Neuron (in vitro differentiated cells): ENCODE measurements at regions not wholly inside any gene's neighbourhood (a gene's known extent, or its start where the extent isn't known, plus 50 kb on each side); places are given as distances from the start of the nearest gene placed in this dataset.

Experiments used
- H2AFZ ChIP-seq: one replicate; pipeline ENCODE4 v1.6.1; 2013; ENCODE audit warnings: low read depth, mild to moderate bottlenecking, inconsistent platforms, low read length, moderate library complexity
- H3K27me3 ChIP-seq: one replicate; pipeline ENCODE4 v1.6.1; 2013; ENCODE audit warnings: low read length; ENCODE audit not compliant: insufficient read depth
- H3K36me3 ChIP-seq: one replicate; pipeline ENCODE4 v1.6.1; 2013; ENCODE audit warnings: low read length; ENCODE audit not compliant: insufficient read depth
- H3K4me1 ChIP-seq: one replicate; pipeline ENCODE4 v1.6.1; 2013; ENCODE audit warnings: low read length; ENCODE audit not compliant: insufficient read depth
- H3K4me3 ChIP-seq: 2 replicates; pipeline ENCODE4 v1.5.1; 2013; ENCODE audit warnings: mild to moderate bottlenecking, low read length, moderate library complexity
- H3K9me3 ChIP-seq: one replicate; pipeline ENCODE4 v1.6.1; 2013; ENCODE audit warnings: low read length

DNA sequence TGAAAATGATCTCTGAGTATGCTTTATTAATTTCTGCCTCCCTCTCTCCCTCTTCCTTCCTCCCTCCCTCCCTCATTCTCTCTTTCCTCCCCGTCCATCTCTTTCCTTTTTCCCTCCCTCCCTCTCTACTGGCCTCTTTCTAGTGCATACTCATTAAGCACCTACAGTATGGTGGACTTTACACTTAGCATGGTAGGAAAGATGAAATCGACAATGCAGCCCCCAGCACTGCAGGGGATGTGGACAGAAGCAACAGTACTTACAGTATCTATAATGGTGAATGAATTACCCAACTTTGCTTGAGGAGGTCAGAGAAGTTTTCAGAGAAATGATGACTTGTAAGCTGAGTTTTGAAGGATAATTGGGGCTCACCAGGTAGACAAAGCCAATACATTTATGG lies 143.8 kb upstream of the RPS6KA3 start:
- Histone ChIP-seq H3K4me1 (no peaks in the 10 kb centered on the region), H3K9me3 (no peaks in the 10 kb centered on the region), H3K27me3 (peaks cover 4% of the 10 kb centered on the region), H3K36me3 (no peaks in the 10 kb centered on the region), H2AFZ (no peak overlapping the region), H3K4me3 (no peak overlapping the region)

DNA sequence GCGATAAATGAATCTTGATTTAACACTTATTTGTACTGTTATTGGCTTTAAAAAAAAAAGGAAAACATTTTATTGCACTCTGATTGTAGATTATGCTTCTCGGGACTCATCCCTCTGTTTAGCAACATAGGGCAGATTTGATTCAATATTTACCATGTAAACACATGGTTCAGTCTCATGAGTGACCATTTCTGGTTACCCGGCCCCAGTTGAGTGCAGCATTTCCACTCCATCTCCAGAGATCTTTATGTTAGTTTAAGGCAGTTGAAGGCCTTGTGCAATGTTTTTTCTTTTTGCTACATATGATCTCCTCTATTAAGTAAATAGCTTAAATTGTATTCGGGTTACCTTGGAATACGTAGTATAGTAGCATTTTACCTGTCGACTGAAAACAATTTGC lies 143.3 kb upstream of the RPS6KA3 start:
- Histone ChIP-seq H3K36me3 (no peaks in the 10 kb centered on the region), H3K4me3 (no peak overlapping the region), H3K9me3 (no peaks in the 10 kb centered on the region), H2AFZ (no peak overlapping the region), H3K27me3 (peaks cover 4% of the 10 kb centered on the region), H3K4me1 (no peaks in the 10 kb centered on the region)

DNA sequence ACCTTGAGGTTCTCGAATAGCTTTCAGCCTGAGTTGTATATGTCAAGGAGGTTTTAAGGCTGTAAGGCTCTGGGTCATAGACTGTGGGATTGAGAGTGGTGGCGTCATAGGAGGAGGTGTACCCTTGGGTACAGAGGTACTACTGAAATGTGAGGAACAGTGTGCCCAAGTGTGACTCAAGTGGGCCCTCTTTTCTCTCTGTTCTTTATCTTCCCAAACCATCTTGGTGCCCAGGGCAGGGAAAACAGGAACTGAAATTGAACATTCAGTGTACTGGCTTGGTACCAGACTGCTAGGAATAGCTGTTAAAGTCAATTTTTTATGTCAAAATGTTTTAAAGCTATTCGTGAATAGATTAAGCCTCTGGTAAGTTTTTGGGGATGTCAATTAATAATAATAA lies 136.2 kb upstream of the RPS6KA3 start:
- H3K9me3 ChIP-seq, result no peaks in the 10 kb centered on the region
- no peaks in the 10 kb centered on the region for H3K4me1 ChIP-seq
- H3K27me3 ChIP-seq, result no peaks in the 10 kb centered on the region
- no peak overlapping the region for H3K4me3 ChIP-seq
- no peaks in the 10 kb centered on the region for H3K36me3 ChIP-seq
- no peak overlapping the region for H2AFZ ChIP-seq

DNA sequence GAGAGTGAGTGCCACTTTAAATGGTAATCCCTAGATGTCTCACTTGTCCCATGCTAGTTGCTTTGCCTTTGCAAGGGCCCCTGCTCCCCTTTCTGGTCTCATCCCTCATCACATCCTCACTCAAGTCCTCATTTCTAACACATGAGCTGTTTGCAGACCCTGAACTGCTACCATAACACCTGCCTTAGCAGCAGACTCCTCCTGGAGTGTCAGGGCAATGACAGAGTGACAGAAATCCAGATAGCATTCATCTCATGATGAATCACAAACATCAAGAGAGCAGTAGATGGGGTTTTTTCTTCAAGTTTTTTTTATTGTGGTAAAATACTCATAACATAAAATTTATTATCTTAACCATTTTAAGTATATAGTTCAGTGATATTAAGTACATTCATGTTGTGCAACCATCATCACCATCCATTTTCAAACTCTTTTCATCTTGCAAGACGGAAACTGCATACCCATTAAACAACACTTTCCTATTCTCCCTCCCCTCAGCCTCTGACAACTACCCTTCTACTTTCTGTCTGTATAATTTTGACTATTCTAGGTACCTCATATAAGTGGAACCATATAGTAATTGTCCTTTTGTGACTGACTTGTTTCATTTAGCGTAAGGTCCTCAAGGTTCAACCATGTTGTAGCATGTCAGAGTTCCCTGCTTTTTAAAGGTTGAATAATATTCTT lies 133.2 kb upstream of the RPS6KA3 start:
- no peaks in the 10 kb centered on the region for H3K4me1 ChIP-seq

DNA sequence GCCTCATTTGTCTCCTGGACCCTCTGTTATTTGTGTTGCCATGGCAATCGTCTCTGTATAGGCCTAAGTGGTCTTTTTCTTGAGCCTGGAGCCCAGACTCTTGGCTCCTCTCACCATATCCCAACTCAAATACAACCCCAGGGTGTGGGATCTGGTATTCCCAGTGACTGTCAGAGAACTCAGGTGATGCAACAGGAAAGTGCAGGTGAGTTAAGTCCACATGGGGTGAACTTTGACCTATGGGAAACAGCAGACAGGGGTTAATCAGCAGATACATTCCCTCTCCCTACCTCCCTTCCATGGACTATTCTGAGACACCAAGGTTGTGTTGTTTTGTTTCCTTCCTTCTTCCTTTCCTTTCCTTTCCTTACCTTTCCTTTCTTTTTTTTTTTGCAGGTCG lies 130.9 kb upstream of the RPS6KA3 start:
- Histone ChIP-seq H3K27me3 (peaks cover 3% of the 10 kb centered on the region), H3K36me3 (no peaks in the 10 kb centered on the region), H2AFZ (no peak overlapping the region), H3K4me1 (no peaks in the 10 kb centered on the region), H3K4me3 (no peak overlapping the region), H3K9me3 (no peaks in the 10 kb centered on the region)

More for the DNA sequence above, 133.2 kb upstream of the RPS6KA3 start:
- Histone ChIP-seq H3K4me3 (no peak overlapping the region), H2AFZ (no peak overlapping the region), H3K9me3 (no peaks in the 10 kb centered on the region), H3K36me3 (no peaks in the 10 kb centered on the region), H3K27me3 (peaks cover 2% of the 10 kb centered on the region)

DNA sequence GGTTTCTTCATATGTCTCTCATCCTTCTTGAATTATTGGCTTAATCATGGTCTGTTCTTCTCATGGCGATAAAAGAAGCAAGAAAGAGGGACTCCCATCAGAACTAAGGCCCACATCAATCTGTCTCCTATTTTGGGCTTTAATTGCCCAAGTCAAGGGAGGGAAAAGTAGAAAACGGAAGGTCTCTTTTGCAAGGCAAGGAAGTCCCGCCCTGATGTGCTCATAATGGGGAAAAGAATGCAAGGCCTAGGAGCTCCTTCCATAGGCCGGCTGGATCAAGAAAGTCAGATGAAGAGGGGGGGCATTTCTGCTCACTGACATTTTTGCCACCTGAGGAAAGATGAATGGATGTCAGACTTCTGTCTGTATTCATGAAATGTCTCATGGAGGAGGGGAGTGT lies 127.7 kb upstream of the RPS6KA3 start:
- no peaks in the 10 kb centered on the region for H3K9me3 ChIP-seq
- H3K27me3 ChIP-seq, result peaks cover 3% of the 10 kb centered on the region
- no peak overlapping the region for H3K4me3 ChIP-seq
- H3K36me3 ChIP-seq, result no peaks in the 10 kb centered on the region
- H3K4me1 ChIP-seq, result no peaks in the 10 kb centered on the region
- no peak overlapping the region for H2AFZ ChIP-seq

DNA sequence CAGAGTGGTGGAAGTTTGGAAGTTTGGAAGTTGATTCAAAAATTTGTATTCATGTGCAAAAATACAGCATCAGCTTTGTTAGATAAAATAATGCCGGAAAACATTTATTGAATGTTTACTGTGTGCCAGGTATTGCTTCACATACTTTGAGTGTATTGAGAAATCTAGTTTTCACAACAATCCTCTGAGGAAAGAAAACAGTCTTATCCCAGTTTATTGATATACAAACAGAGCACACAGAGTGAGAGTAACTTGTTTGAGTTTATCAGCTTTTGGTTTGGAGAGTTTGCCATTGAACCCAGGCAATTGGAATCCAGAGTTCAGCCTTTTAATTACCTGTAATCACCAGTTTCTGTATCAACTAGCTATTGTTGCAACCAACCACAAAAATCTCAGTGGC lies 127.2 kb upstream of the RPS6KA3 start:
- H3K4me3 ChIP-seq, result no peak overlapping the region
- H3K36me3 ChIP-seq, result no peaks in the 10 kb centered on the region

DNA sequence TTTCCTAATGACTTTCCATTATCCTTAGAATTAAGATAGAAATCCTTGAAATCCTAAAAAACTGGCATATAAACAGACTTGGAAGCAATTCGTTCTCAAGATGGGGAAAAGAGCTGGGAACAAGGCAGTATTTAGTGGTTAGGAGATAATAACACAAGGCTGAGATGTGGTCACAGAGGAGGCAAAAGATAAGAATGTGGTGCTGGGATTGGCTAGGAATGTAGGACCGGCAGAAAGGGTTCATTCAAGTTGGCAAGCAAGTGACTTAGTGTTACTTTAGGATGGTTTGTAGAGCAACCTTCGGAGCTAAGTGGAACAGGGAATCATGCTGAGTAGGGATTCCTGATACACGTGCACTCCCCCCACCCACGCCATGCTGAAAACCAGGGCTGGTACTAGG lies 121.9 kb upstream of the RPS6KA3 start:
- no peaks in the 10 kb centered on the region for H3K4me1 ChIP-seq
- H3K27me3 ChIP-seq, result no peaks in the 10 kb centered on the region
- H3K4me3 ChIP-seq, result no peak overlapping the region
- no peaks in the 10 kb centered on the region for H3K9me3 ChIP-seq
- H2AFZ ChIP-seq, result no peak overlapping the region
- H3K36me3 ChIP-seq, result no peaks in the 10 kb centered on the region

More for the DNA sequence above, 127.2 kb upstream of the RPS6KA3 start:
- no peaks in the 10 kb centered on the region for H3K9me3 ChIP-seq
- no peaks in the 10 kb centered on the region for H3K4me1 ChIP-seq
- peaks cover 3% of the 10 kb centered on the region for H3K27me3 ChIP-seq
- H2AFZ ChIP-seq, result no peak overlapping the region

DNA sequence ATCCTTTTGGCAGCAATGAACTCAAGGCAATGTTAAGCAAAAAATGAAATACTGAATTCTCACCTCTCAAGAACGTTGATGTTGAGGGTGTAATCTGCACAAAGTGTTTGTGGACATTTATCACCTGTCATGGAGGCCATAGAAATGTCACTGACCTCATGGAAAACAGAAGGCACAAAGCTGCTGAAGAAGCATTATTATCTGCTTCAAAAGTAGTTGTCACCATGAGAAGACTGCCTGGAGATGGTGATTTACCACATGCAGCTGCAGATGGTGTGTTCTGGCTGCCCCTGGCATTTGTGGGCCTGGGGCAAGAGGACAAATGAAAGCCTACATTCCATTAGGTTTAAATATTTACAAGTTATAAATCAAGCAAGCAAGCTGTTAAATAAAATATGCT lies 116.8 kb upstream of the RPS6KA3 start:
- H3K36me3 ChIP-seq, result no peaks in the 10 kb centered on the region
- H3K27me3 ChIP-seq, result no peaks in the 10 kb centered on the region
- H2AFZ ChIP-seq, result no peak overlapping the region
- no peaks in the 10 kb centered on the region for H3K4me1 ChIP-seq
- H3K9me3 ChIP-seq, result no peaks in the 10 kb centered on the region
- no peak overlapping the region for H3K4me3 ChIP-seq

DNA sequence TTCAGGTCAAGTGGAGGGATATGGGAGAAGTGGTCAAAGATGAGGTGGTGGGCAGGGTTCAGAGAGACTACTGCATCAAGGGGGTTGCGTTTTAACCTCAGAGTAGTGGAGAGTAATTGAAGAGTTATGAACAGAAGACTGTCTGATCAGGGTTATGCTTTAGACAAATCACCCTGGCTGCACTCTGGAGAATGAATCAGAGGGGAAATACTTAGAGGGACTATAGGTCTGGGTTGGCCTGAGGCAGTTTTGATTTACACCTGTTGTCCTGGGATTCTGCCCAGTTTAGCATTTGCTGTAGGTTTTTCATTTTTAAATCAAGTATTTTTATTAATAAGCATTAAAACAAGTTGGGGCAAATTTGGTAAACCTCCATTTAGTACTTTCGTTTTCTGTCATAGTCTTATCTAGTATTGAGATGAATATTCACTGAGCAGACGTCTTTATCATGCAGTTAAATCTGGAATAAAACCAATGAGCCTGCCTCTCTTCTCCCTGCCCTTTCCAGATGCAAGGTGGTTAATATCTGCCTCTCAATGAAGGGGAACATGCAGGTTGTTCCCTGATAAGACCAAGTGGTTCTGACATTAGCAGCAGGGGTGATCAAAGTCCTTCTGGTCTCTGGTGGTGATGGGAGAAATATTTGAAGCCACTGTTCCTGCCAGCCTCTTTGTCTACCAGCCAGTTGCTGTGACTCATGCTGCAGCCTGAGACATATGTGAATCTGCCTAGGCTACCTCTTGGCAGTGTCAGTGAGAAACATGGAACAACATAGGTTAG lies 116.0 kb upstream of the RPS6KA3 start:
- no peaks in the 10 kb centered on the region for H3K27me3 ChIP-seq
- H3K4me1 ChIP-seq, result no peaks in the 10 kb centered on the region
- no peak overlapping the region for H2AFZ ChIP-seq
- no peak overlapping the region for H3K4me3 ChIP-seq
- H3K9me3 ChIP-seq, result no peaks in the 10 kb centered on the region
- H3K36me3 ChIP-seq, result no peaks in the 10 kb centered on the region

DNA sequence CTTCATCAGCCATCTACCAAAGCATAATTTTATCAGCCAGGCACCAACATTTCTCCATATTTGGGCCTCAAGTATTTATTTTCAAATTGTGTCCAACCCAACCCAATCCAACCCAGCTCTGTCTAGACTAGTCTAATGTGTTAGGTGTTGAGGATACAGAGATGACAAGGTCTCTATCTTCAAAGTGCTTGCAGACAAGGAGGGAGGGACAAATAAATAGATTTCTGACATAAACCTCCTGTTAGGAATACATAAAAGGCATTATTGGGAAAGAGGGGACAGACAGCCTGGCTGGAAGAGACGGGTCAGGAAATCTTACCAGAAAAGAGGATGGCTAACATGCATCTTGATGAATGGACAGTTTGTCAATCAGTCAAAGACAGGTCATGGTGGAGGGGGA lies 115.4 kb upstream of the RPS6KA3 start:
- Histone ChIP-seq H3K4me3 (no peak overlapping the region), H2AFZ (no peak overlapping the region), H3K9me3 (no peaks in the 10 kb centered on the region), H3K4me1 (no peaks in the 10 kb centered on the region), H3K27me3 (no peaks in the 10 kb centered on the region), H3K36me3 (no peaks in the 10 kb centered on the region)

DNA sequence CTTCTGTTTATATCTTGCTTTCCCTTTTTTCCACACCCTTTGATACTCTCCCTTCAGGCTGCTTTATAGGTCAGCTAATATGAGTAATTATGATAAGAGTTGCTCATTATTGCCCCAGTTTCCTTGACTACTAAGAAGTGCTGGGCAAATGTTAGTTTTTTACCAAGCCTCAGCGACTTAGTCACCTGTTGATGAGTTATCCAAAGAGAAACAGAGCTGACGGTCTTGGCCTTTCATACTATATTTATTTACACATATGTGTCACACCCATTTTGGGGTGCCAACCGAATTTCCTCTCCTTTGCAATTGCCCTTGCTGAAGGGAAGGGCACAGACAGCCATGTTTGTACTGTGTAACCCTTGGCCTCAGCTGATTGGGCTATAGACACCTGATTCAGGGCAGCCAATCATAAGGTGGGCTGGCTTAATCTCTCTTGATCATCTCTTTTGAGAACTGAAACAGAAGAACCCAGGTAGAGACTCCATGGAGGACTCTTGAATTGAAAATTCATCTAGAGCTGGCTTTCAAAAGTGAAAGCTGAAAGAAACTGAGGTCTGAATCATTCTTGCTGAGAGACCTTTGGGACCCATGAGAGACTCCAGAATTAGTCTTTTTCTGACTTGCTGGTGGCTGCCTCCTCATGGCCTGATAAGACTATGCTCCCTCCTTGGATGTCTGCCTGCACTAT lies 111.7 kb upstream of the RPS6KA3 start:
- Histone ChIP-seq H3K27me3 (peaks cover 8% of the 10 kb centered on the region), H3K36me3 (no peaks in the 10 kb centered on the region), H3K4me1 (no peaks in the 10 kb centered on the region), H2AFZ (no peak overlapping the region), H3K9me3 (no peaks in the 10 kb centered on the region), H3K4me3 (no peak overlapping the region)

DNA sequence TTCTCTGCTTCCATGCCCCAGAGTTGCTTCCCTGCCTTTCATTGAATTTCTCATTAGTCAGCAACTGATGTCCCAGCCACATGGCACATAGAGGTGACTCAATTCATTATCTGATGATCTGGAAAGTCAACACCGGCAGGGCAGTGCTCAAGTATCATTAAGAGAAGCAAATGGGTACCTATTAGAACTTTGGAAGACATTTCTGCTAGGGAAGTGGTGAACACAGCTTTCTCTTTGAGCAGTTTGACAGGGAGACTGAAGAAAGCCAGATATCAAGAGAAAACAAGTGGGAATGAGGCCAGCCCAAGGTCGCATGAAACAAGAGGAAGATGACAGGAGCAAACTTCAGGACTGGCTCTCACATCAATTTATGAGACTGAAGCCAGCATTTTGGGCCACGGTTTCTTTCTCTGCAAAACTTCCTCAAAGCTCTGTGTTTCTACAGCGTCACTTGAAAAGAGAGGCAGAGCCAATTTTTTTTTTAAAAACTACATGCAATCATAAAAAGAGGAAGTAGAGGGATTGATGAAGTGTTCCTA lies 108.3 kb upstream of the RPS6KA3 start:
- H3K27me3 ChIP-seq, result peaks cover 8% of the 10 kb centered on the region
- H3K9me3 ChIP-seq, result no peaks in the 10 kb centered on the region
- H3K36me3 ChIP-seq, result no peaks in the 10 kb centered on the region
- H2AFZ ChIP-seq, result no peak overlapping the region
- no peaks in the 10 kb centered on the region for H3K4me1 ChIP-seq
- no peak overlapping the region for H3K4me3 ChIP-seq
